Uterus (tissue), 2 donors: ENCODE measurements at regions not wholly inside any gene's neighbourhood (a gene's known extent, or its start where the extent isn't known, plus 50 kb on each side); places are given as distances from the start of the nearest gene placed in this dataset.

Source experiments
- CTCF ChIP-seq, 4 experiments: fragments of 200-600 bp in 2 of 4; fragments of 450-650 bp in 2 of 4; sonication (generic) in 2 of 4; IDR thresholded peaks; one replicate each; pipeline ENCODE4 v1.5.1; 2016 to 2019; ENCODE audit warnings: antibody characterized with exemption in 4 of 4, mild to moderate bottlenecking in 2 of 4, moderate library complexity in 1 of 4
- POLR2A ChIP-seq, 2 donors: fragments of 450-650 bp; IDR thresholded peaks; one replicate each; pipeline ENCODE4 v1.6.1; 2016; ENCODE audit warnings: antibody characterized with exemption in 2 of 2, mild to moderate bottlenecking in 1 of 2, moderate library complexity in 1 of 2

DNA sequence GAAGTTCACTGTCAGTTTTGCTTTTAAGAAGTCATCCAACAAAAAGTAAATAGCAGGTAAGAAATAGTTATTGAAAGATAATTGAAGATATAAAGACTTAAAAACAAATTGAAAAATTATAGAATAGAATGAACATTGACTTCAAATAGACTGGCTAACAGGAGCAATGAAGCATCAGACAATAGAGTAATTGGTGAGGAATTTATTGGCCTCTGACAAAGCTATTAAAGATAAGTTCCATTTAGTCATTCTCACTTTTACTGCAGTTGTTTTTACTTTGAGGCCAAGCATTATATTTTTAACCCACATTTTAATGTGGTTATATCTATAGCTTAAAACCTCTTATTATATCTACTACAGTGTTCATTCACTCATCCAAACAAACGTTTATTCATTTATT lies 228.8 kb upstream of the ADGRL2 start:
- TF ChIP-seq POLR2A (IDR thresholded peaks at IDR 0.05) (no peak), CTCF (IDR thresholded peaks at IDR 0.05) (no peak)
